Epidermal melanocyte (primary cell): ENCODE measurements at regions not wholly inside any gene's neighbourhood (a gene's known extent, or its start where the extent isn't known, plus 50 kb on each side); places are given as distances from the start of the nearest gene placed in this dataset.

Experiments
- DNase-seq: peaks from one replicate; pipeline ENCODE4 v3.0.0; 2011; ENCODE audit warnings: low spot score; ENCODE audit not compliant: insufficient read length

- DNase-seq: no peak
Measured at GRCh38 chr2:157143901-157144300, 113.6 kb upstream of the GALNT5 start.

GRCh38 chr2:157149270-157149669 is 108.2 kb upstream of the GALNT5 start:
- no peak for DNase-seq

GRCh38 chr2:157150747-157151146 is 106.8 kb upstream of the GALNT5 start:
- no peak for DNase-seq

GRCh38 chr2:157152362-157152761 is 105.1 kb upstream of the GALNT5 start:
- no peak for DNase-seq

- no peak for DNase-seq
Measured at GRCh38 chr2:157155992-157156391, 101.5 kb upstream of the GALNT5 start.

- no peak for DNase-seq
Measured at GRCh38 chr2:157158111-157158510, 99.4 kb upstream of the GALNT5 start.

GRCh38 chr2:157159221-157159934 is 98.1 kb upstream of the GALNT5 start:
- DNase-seq: no peak

- no peak for DNase-seq
Measured at GRCh38 chr2:157160111-157160510, 97.4 kb upstream of the GALNT5 start.

GRCh38 chr2:157164370-157164769 is 93.1 kb upstream of the GALNT5 start:
- DNase-seq: no peak

GRCh38 chr2:157164891-157165290 is 92.6 kb upstream of the GALNT5 start:
- no peak for DNase-seq

GRCh38 chr2:157168501-157168900 is 89.0 kb upstream of the GALNT5 start:
- DNase-seq: no peak

GRCh38 chr2:157169889-157170288 is 87.6 kb upstream of the GALNT5 start:
- no peak for DNase-seq

- DNase-seq: no peak
Measured at GRCh38 chr2:157170299-157170698, 87.2 kb upstream of the GALNT5 start.

GRCh38 chr2:157172239-157172638 is 85.3 kb upstream of the GALNT5 start:
- DNase-seq: no peak

GRCh38 chr2:157172866-157173578 is 84.5 kb upstream of the GALNT5 start:
- no peak for DNase-seq

- peak; percentile 65 for DNase-seq
Measured at GRCh38 chr2:157173740-157174184, 83.7 kb upstream of the GALNT5 start.

- no peak for DNase-seq
Measured at GRCh38 chr2:157174321-157174720, 83.2 kb upstream of the GALNT5 start.

GRCh38 chr2:157176602-157177001 is 80.9 kb upstream of the GALNT5 start:
- DNase-seq: no peak

- no peak for DNase-seq
Measured at GRCh38 chr2:157178874-157179273, 78.6 kb upstream of the GALNT5 start.

- no peak for DNase-seq
Measured at GRCh38 chr2:157179324-157180105, 78.0 kb upstream of the GALNT5 start.

- no peak for DNase-seq
Measured at GRCh38 chr2:157180359-157180758, 77.1 kb upstream of the GALNT5 start.

GRCh38 chr2:157181234-157181633 is 76.3 kb upstream of the GALNT5 start:
- DNase-seq: no peak
